Osteocyte (in vitro differentiated cells): ENCODE measurements at regions not wholly inside any gene's neighbourhood (a gene's known extent, or its start where the extent isn't known, plus 50 kb on each side); places are given as distances from the start of the nearest gene placed in this dataset.

Experiments
- DNase-seq: peaks from one replicate; pipeline ENCODE4 v3.0.0; 2021; ENCODE audit warnings: mixed read lengths; ENCODE audit not compliant: unreplicated experiment; ENCODE audit errors: extremely low spot score
- H3K27ac Mint-ChIP-seq: one replicate; pipeline ENCODE4 v1.8.0; 2021; ENCODE audit warnings: mild to moderate bottlenecking, mixed read lengths; ENCODE audit not compliant: unreplicated experiment
- H3K27me3 Mint-ChIP-seq: one replicate; pipeline ENCODE4 v1.8.0; 2021; ENCODE audit warnings: mixed read lengths; ENCODE audit not compliant: unreplicated experiment
- H3K36me3 Mint-ChIP-seq: one replicate; pipeline ENCODE4 v1.8.0; 2021; ENCODE audit warnings: mixed read lengths; ENCODE audit not compliant: unreplicated experiment
- H3K4me1 Mint-ChIP-seq: one replicate; pipeline ENCODE4 v1.8.0; 2021; ENCODE audit warnings: mixed read lengths; ENCODE audit not compliant: unreplicated experiment
- H3K4me3 Mint-ChIP-seq: one replicate; pipeline ENCODE4 v1.8.0; 2021; ENCODE audit warnings: mild to moderate bottlenecking, moderate library complexity, mixed read lengths; ENCODE audit not compliant: unreplicated experiment
- H3K9me3 Mint-ChIP-seq: one replicate; pipeline ENCODE4 v1.8.0; 2021; ENCODE audit warnings: mixed read lengths; ENCODE audit not compliant: unreplicated experiment
- CTCF ChIP-seq: fragments of 200-600 bp; sonication (generic); IDR thresholded peaks from 2 replicates; pipeline ENCODE4 v1.5.0; 2021; ENCODE audit warnings: antibody characterized with exemption, mild to moderate bottlenecking, moderate library complexity

- no peak for DNase-seq
- Mint-ChIP-seq H3K36me3 (no peaks in the 10 kb centered on the region), H3K9me3 (no peaks in the 10 kb centered on the region), H3K4me1 (no peaks in the 10 kb centered on the region), H3K4me3 (no peak overlapping the region), H3K27me3 (peaks cover 23% of the 10 kb centered on the region), H3K27ac (no peak overlapping the region)
- TF ChIP-seq CTCF = no peak
These were observed 449.4 kb upstream of the OR4E1 start for GRCh38 chr14:22122829-22123560.

DNA sequence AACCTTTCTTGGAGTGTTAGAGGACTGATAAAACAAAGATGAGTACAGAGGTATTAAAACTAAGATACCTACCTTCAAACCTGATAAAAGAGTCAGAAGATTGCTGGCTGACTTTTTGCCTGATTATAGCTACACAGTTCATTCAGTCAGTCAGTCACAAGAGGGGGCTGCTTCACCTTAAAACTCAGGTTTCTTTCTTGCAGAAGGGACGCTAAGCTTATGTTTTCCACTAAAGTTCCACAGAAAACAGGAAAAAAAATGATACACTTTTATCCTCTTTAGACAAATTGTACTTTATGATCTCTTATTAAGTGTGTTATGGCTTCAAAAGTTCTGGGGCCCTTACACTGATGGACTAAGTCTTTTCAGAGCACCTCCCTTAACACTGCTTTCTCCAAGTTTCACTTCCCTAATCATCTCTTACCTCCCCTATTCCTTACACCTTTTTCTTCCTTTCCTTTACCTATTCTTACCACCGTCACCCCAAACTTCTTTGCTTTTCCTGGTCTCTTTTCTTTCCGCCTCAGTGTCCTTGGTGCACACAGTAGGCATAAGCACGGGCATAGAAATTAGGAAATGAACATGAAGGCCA is 448.7 kb upstream of the OR4E1 start:
- Mint-ChIP-seq H3K4me1 (no peaks in the 10 kb centered on the region), H3K36me3 (no peaks in the 10 kb centered on the region), H3K27me3 (peaks cover 27% of the 10 kb centered on the region), H3K4me3 (no peak overlapping the region), H3K9me3 (no peaks in the 10 kb centered on the region), H3K27ac (no peak overlapping the region)
- peak; percentile 25 for TF ChIP-seq CTCF
- no peak for DNase-seq

DNA sequence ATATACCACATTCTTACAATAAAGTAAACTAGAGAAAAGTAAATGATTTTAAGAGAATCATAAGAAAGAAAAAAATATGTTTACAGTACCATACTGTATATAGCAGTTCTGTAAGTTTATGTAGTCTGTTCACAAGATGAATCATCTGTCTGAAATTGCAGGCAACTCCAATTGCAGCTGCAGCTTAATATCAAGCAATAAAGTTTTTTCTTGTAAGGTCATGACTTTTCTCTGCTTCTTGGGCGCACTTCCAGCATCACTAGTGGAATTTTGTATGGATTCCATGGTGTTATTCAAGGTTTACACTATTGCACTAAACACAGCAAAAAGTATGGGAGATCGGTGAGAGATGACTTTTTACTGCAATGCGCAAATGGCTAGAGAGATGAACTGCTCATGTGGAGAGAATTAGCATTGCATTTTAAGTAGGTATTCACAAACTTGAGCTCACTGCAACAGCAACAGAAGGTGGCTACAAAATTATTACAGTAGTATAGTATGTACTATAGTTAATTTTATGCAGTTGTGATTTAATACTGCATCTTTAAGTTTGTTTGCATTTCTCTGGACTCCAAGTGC is 445.4 kb upstream of the OR4E1 start:
- Mint-ChIP-seq H3K36me3 (no peaks in the 10 kb centered on the region), H3K27ac (no peak overlapping the region), H3K27me3 (peaks cover 31% of the 10 kb centered on the region), H3K4me1 (no peaks in the 10 kb centered on the region), H3K9me3 (no peaks in the 10 kb centered on the region), H3K4me3 (no peak overlapping the region)
- DNase-seq = no peak
- TF ChIP-seq CTCF = no peak

- no peak for DNase-seq
- Mint-ChIP-seq H3K27ac (no peak overlapping the region), H3K27me3 (peaks cover 26% of the 10 kb centered on the region), H3K9me3 (no peaks in the 10 kb centered on the region), H3K4me1 (no peaks in the 10 kb centered on the region), H3K36me3 (no peaks in the 10 kb centered on the region), H3K4me3 (no peak overlapping the region)
- TF ChIP-seq CTCF = no peak
These were observed 439.8 kb upstream of the OR4E1 start for GRCh38 chr14:22113401-22113800.

DNA sequence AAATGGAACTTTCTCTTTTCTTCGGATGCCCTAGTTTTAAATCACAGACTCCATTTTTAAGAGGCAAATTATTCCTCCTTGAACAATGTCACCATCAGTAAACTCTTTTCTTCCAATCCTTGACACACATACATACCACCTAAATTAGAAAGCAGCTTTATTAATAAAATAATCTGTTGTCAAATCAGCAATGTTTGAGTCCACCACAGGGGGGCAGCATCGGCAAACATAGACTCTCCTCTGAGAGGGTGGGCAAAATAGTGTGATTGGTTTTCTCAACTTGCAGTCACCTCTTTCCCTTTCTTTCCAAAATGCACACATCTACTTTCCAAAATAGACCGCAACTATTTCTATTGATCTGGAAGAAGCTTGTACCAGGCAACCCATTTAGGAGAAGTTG is 438.4 kb upstream of the OR4E1 start:
- Mint-ChIP-seq H3K36me3 (no peaks in the 10 kb centered on the region), H3K27ac (no peak overlapping the region), H3K27me3 (peaks cover 16% of the 10 kb centered on the region), H3K4me1 (no peaks in the 10 kb centered on the region), H3K9me3 (no peaks in the 10 kb centered on the region), H3K4me3 (no peak overlapping the region)
- TF ChIP-seq CTCF = peak; percentile 43
- DNase-seq = no peak
